ENCODE measurements at regions not wholly inside any gene's neighbourhood (a gene's known extent, or its start where the extent isn't known, plus 50 kb on each side); places are given as distances from the start of the nearest gene placed in this dataset.

DNA sequence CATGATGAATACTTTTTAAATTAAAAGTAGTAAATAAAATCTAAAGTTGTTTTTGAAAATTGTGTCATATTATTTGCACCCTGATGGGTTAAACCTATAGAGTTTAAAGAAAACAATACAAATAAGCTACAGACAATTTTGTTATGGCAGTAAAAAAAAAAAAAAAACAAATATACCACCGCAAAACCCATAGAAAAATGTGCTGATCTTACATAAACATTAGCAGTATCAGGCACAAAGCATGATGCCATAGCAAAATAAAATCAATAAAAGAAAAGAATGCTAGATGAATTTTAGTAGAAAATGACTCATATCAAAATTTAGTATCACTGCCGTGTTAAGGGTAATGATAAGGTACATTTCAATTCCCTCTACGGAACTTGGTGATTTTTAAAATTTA, 826.0 kb downstream of the SLITRK1 start:
- H3K27me3 ChIP-seq (ENCODE audit: control insufficient read depth in 3 of 3, insufficient read depth in 3 of 3, low read length in 3 of 3): no peaks in the 10 kb centered on the region
- 81 to 95% (median 84%) methylated on average over 3 of the region's 3 CpGs for WGBS, 3 donors
- FAIRE-seq (no peak), DNase-seq (no peak)
- H3K4me1 ChIP-seq (ENCODE audit: control insufficient read depth in 3 of 3, insufficient read depth in 2 of 3, low read depth in 1 of 3, low read length in 2 of 3): no peaks in the 10 kb centered on the region
- H3K27ac ChIP-seq (ENCODE audit: low read depth in 1 of 3, low read length in 2 of 3): no peak overlapping the region
- H3K36me3 ChIP-seq (ENCODE audit: control insufficient read depth in 3 of 3, insufficient read depth in 2 of 3, low read depth in 1 of 3, low read length in 3 of 3): no peaks in the 10 kb centered on the region
- H3K4me3 ChIP-seq (ENCODE audit: low read depth in 1 of 3, low read length in 3 of 3): no peak overlapping the region
- H3K9me3 ChIP-seq (ENCODE audit: control insufficient read depth in 2 of 2, insufficient read depth in 1 of 2, low read depth in 1 of 2, low read length in 1 of 2): no peaks in the 10 kb centered on the region

DNA sequence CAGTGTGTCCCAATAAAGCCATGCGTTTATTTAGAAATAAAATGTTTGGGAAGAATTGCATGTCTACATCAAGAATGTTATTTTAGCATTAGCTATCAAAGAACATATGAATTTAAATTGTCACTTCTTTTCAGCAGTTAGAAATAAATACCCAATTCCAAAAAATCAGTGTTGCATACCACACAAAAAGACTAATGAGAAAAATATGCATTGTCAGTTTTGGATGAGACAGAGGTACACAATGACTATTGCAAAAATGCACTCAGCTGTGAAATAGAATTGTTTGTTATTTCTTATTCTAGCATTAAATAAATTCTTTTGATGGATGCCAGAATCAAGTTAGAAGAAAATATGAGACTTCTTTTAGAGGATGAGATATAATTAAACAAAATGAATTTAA, 833.9 kb downstream of the SLITRK1 start:
- no peaks in the 10 kb centered on the region for H3K4me1 ChIP-seq (ENCODE audit: control insufficient read depth in 3 of 3, insufficient read depth in 2 of 3, low read depth in 1 of 3, low read length in 2 of 3)
- no peak overlapping the region for H3K4me3 ChIP-seq (ENCODE audit: low read depth in 1 of 3, low read length in 3 of 3)
- no peaks in the 10 kb centered on the region for H3K36me3 ChIP-seq (ENCODE audit: control insufficient read depth in 3 of 3, insufficient read depth in 2 of 3, low read depth in 1 of 3, low read length in 3 of 3)
- H3K27ac ChIP-seq (ENCODE audit: low read depth in 1 of 3, low read length in 2 of 3): no peak overlapping the region
- 73 to 89% (median 78%) methylated on average over 1 of the region's 1 CpG for WGBS, 3 donors
- FAIRE-seq (no peak), DNase-seq (no peak)
- H3K9me3 ChIP-seq (ENCODE audit: control insufficient read depth in 2 of 2, insufficient read depth in 1 of 2, low read depth in 1 of 2, low read length in 1 of 2): no peaks in the 10 kb centered on the region
- H3K27me3 ChIP-seq (ENCODE audit: control insufficient read depth in 3 of 3, insufficient read depth in 3 of 3, low read length in 3 of 3): no peaks in the 10 kb centered on the region

DNA sequence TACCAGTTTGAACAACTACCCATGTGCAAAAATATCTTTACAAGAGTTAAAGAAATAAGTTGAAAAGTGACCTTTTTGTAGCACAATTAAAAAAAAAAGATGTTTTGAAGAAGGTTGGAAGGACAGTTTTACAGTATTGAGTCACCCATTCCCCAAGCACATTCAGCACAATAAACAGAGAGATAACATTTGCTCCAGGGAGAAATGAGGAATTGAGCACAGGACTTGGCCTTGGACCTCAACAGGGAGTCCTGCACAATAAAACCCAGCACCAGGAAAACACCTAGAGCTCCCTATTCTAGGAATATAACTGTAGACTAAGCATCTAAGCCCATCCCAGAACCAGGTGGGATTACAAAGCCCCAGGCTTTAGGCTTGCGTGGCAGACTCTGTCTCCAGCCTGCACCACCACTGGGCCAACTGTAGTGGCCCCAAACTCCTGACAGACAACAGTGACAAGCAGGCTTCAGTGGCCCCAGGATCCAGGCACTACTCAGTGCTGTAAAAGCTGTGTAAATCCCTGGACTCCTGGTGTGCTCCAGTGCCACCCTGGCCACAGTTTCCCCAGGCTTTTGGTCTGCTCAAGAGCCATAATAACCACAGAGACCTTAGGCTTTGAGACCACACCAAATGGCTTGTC, 857.2 kb downstream of the SLITRK1 start:
- Histone ChIP-seq H3K4me3 (ENCODE audit: low read depth in 1 of 3, low read length in 3 of 3) (no peak overlapping the region), H3K27me3 (ENCODE audit: control insufficient read depth in 3 of 3, insufficient read depth in 3 of 3, low read length in 3 of 3) (no peaks in the 10 kb centered on the region), H3K9me3 (ENCODE audit: control insufficient read depth in 2 of 2, insufficient read depth in 1 of 2, low read depth in 1 of 2, low read length in 1 of 2) (no peaks in the 10 kb centered on the region), H3K27ac (ENCODE audit: low read depth in 1 of 3, low read length in 2 of 3) (no peak overlapping the region), H3K4me1 (ENCODE audit: control insufficient read depth in 3 of 3, insufficient read depth in 2 of 3, low read depth in 1 of 3, low read length in 2 of 3) (no peaks in the 10 kb centered on the region), H3K36me3 (ENCODE audit: control insufficient read depth in 3 of 3, insufficient read depth in 2 of 3, low read depth in 1 of 3, low read length in 3 of 3) (no peaks in the 10 kb centered on the region)
- 76 to 95% (median 81%) methylated on average over 1 of the region's 1 CpG for WGBS, 3 donors
- DNase-seq (no peak), FAIRE-seq (no peak)

DNA sequence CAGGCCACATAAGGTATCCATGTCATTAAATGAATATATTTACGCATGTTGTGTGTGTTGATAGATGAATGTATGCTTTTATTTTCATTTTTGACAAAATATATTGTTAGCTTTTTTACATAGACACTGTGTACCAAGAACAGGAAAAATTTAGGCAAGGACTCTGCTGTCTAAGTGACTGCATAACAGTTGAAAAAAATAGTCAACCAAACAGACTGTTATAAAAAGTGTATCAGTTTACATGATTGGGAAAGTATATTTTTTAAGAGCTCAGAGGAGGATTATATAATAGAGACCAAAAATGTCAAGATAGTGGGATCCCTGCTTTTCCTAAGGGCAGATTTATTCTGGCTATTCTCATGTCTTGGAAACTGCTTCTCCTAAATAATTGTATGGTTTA, 858.0 kb downstream of the SLITRK1 start:
- FAIRE-seq: no peak
- Histone ChIP-seq H3K9me3 (ENCODE audit: control insufficient read depth in 2 of 2, insufficient read depth in 1 of 2, low read depth in 1 of 2, low read length in 1 of 2) (no peaks in the 10 kb centered on the region), H3K27ac (ENCODE audit: low read depth in 1 of 3, low read length in 2 of 3) (no peak overlapping the region), H3K4me1 (ENCODE audit: control insufficient read depth in 3 of 3, insufficient read depth in 2 of 3, low read depth in 1 of 3, low read length in 2 of 3) (no peaks in the 10 kb centered on the region), H3K4me3 (ENCODE audit: low read depth in 1 of 3, low read length in 3 of 3) (no peak overlapping the region), H3K36me3 (ENCODE audit: control insufficient read depth in 3 of 3, insufficient read depth in 2 of 3, low read depth in 1 of 3, low read length in 3 of 3) (no peaks in the 10 kb centered on the region), H3K27me3 (ENCODE audit: control insufficient read depth in 3 of 3, insufficient read depth in 3 of 3, low read length in 3 of 3) (no peaks in the 10 kb centered on the region)
- WGBS, 3 donors: 68 to 90% (median 86%) methylated on average over 1 of the region's 1 CpG
- no peak for DNase-seq

DNA sequence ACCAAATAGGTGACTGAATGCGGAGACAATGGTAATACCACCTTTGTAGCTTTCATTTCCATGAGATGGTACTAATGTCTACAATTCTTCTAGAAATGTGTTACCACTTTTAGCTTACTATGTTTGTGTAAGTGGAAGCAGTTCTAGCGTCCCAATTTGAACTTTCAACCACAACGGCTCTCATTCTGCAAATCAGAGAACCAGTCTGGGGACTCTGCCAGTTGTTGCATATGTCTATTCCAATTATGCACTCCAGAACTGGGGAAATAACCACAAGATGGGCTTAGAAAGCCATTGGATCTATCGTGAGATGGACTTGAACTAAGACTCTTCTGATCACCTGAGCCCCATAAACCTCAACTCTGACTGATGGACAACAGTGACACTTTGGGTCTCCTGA, 862.3 kb downstream of the SLITRK1 start:
- DNase-seq: no peak
- H3K27ac ChIP-seq (ENCODE audit: low read depth in 1 of 3, low read length in 2 of 3): no peak overlapping the region
- no peaks in the 10 kb centered on the region for H3K36me3 ChIP-seq (ENCODE audit: control insufficient read depth in 3 of 3, insufficient read depth in 2 of 3, low read depth in 1 of 3, low read length in 3 of 3)
- no peaks in the 10 kb centered on the region for H3K27me3 ChIP-seq (ENCODE audit: control insufficient read depth in 3 of 3, insufficient read depth in 3 of 3, low read length in 3 of 3)
- no peaks in the 10 kb centered on the region for H3K9me3 ChIP-seq (ENCODE audit: control insufficient read depth in 2 of 2, insufficient read depth in 1 of 2, low read depth in 1 of 2, low read length in 1 of 2)
- no peak overlapping the region for H3K4me3 ChIP-seq (ENCODE audit: low read depth in 1 of 3, low read length in 3 of 3)
- whole genome bisulfite sequencing, 3 donors: 79 to 86% (median 80%) methylated on average over 4 of the region's 4 CpGs
- H3K4me1 ChIP-seq (ENCODE audit: control insufficient read depth in 3 of 3, insufficient read depth in 2 of 3, low read depth in 1 of 3, low read length in 2 of 3): no peaks in the 10 kb centered on the region
- no peak for FAIRE-seq

DNA sequence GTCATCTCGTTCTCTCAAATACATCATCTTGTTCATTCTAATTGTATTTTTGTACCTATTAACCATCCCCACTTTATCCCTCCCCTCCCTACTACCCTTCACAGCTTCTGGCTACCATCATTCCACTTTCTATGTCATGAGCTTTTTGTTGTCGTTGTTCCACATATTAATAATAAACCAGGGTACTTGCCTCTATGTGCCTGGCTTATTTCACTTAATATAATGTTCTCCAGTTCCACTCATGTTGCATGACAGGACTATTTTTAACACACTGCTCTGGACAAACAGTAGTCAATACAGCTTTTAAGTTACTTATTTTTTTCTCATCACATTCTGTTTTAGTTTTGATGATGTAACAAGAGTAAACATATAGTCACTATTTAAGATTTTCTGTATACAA, 872.3 kb downstream of the SLITRK1 start:
- 43 to 64% (median 50%) methylated on average over 2 of the region's 2 CpGs for WGBS, 3 donors
- no peak overlapping the region for H3K27ac ChIP-seq (ENCODE audit: low read depth in 1 of 3, low read length in 2 of 3)
- DNase-seq (no peak), FAIRE-seq (no peak)
- H3K27me3 ChIP-seq (ENCODE audit: control insufficient read depth in 3 of 3, insufficient read depth in 3 of 3, low read length in 3 of 3): no peaks in the 10 kb centered on the region
- H3K4me1 ChIP-seq (ENCODE audit: control insufficient read depth in 3 of 3, insufficient read depth in 2 of 3, low read depth in 1 of 3, low read length in 2 of 3): no peaks in the 10 kb centered on the region
- H3K36me3 ChIP-seq (ENCODE audit: control insufficient read depth in 3 of 3, insufficient read depth in 2 of 3, low read depth in 1 of 3, low read length in 3 of 3): no peaks in the 10 kb centered on the region
- H3K9me3 ChIP-seq (ENCODE audit: control insufficient read depth in 2 of 2, insufficient read depth in 1 of 2, low read depth in 1 of 2, low read length in 1 of 2): no peaks in the 10 kb centered on the region
- H3K4me3 ChIP-seq (ENCODE audit: low read depth in 1 of 3, low read length in 3 of 3): no peak overlapping the region

DNA sequence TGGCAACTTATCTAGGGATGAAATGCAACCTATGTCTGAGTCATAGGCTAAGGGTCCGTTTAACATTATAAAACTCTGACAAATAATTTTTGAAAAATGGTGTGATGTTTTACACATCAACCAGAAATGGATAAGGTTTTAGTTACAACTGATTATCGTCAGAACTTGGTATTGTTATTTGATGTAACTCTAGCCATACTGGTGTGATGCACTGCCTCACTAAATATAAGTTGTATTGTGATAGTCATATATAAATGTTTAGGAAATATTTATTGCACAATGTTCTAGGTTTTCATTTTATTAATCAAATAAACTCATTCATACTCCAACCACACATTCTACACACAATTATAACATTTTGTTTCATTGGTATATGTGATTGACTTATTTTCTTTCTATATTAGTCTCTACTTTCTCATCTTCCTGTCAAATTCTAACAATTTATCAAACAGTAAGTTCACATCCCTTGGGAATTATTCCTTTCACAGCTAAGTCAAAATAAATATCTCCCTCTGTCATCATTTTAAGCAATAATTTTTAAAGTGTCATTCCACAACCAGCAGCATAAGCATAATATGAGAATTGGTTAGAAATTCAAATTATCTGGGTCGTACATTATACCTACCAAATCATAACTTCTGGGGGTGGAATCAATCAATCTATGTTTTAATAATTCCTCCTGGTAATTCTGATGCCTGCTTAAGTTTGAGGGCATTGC, 873.9 kb downstream of the SLITRK1 start:
- no peak for FAIRE-seq
- no peaks in the 10 kb centered on the region for H3K4me1 ChIP-seq (ENCODE audit: control insufficient read depth in 3 of 3, insufficient read depth in 2 of 3, low read depth in 1 of 3, low read length in 2 of 3)
- no peaks in the 10 kb centered on the region for H3K36me3 ChIP-seq (ENCODE audit: control insufficient read depth in 3 of 3, insufficient read depth in 2 of 3, low read depth in 1 of 3, low read length in 3 of 3)
- 42 to 63% (median 51%) methylated on average over 3 of the region's 3 CpGs for WGBS, 3 donors
- no peak for DNase-seq
- H3K27me3 ChIP-seq (ENCODE audit: control insufficient read depth in 3 of 3, insufficient read depth in 3 of 3, low read length in 3 of 3): no peaks in the 10 kb centered on the region
- no peaks in the 10 kb centered on the region for H3K9me3 ChIP-seq (ENCODE audit: control insufficient read depth in 2 of 2, insufficient read depth in 1 of 2, low read depth in 1 of 2, low read length in 1 of 2)
- H3K27ac ChIP-seq (ENCODE audit: low read depth in 1 of 3, low read length in 2 of 3): no peak overlapping the region
- no peak overlapping the region for H3K4me3 ChIP-seq (ENCODE audit: low read depth in 1 of 3, low read length in 3 of 3)

DNA sequence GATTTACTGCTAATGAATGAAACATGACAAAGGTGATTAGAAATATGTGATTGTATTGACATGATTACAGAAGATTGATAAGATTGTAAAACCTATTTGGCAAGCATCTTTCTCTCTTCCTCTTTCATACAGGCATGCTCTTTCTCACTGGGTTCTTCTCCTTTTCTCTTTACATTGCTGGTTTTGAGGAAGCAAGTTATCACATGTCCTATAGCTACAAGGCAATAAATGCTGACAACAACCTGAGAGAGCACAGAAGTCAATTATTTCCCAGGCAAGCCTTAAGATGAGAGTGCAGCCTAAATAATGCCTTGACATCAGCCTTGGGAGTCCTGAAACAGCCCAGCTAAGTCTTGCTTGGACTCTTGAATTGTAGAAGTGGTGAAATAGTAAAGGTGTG, 875.0 kb downstream of the SLITRK1 start:
- Histone ChIP-seq H3K4me1 (ENCODE audit: control insufficient read depth in 3 of 3, insufficient read depth in 2 of 3, low read depth in 1 of 3, low read length in 2 of 3) (no peaks in the 10 kb centered on the region), H3K4me3 (ENCODE audit: low read depth in 1 of 3, low read length in 3 of 3) (no peak overlapping the region), H3K27ac (ENCODE audit: low read depth in 1 of 3, low read length in 2 of 3) (no peak overlapping the region), H3K36me3 (ENCODE audit: control insufficient read depth in 3 of 3, insufficient read depth in 2 of 3, low read depth in 1 of 3, low read length in 3 of 3) (no peaks in the 10 kb centered on the region), H3K9me3 (ENCODE audit: control insufficient read depth in 2 of 2, insufficient read depth in 1 of 2, low read depth in 1 of 2, low read length in 1 of 2) (no peaks in the 10 kb centered on the region), H3K27me3 (ENCODE audit: control insufficient read depth in 3 of 3, insufficient read depth in 3 of 3, low read length in 3 of 3) (no peaks in the 10 kb centered on the region)
- FAIRE-seq (no peak), DNase-seq (no peak)

DNA sequence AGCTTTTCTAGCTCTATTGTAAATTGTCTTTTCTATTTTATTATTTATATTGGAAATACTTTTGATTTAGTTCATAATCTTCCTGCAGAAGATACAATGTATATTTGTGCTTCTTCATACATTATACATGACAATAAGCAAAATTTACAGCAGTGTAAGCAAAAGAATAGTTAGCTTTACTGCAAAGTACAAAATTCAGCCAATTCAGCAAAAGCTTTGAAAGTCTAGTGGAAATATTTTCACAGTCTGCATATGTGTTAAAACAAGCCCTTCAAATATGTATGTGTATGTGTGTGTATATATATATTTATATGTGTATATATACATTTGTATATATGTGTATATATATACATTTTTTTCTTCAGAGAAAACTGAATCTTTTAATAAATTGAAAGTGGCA, 879.1 kb downstream of the SLITRK1 start:
- Histone ChIP-seq H3K27me3 (ENCODE audit: control insufficient read depth in 3 of 3, insufficient read depth in 3 of 3, low read length in 3 of 3) (no peaks in the 10 kb centered on the region), H3K9me3 (ENCODE audit: control insufficient read depth in 2 of 2, insufficient read depth in 1 of 2, low read depth in 1 of 2, low read length in 1 of 2) (no peaks in the 10 kb centered on the region), H3K4me1 (ENCODE audit: control insufficient read depth in 3 of 3, insufficient read depth in 2 of 3, low read depth in 1 of 3, low read length in 2 of 3) (no peaks in the 10 kb centered on the region), H3K4me3 (ENCODE audit: low read depth in 1 of 3, low read length in 3 of 3) (no peak overlapping the region), H3K27ac (ENCODE audit: low read depth in 1 of 3, low read length in 2 of 3) (no peak overlapping the region), H3K36me3 (ENCODE audit: control insufficient read depth in 3 of 3, insufficient read depth in 2 of 3, low read depth in 1 of 3, low read length in 3 of 3) (no peaks in the 10 kb centered on the region)
- FAIRE-seq: no peak
- no peak for DNase-seq

Data from small intestine (tissue), 7 donors.